Stimulated activated CD8-positive, alpha-beta memory T cell treated with anti-CD3 and anti-CD28 coated beads, Interleukin-12 subunit alpha, Interleukin-12 subunit beta, amount 100 ng/mL, for 1 hour (primary cell): ENCODE measurements at regions not wholly inside any gene's neighbourhood (a gene's known extent, or its start where the extent isn't known, plus 50 kb on each side); places are given as distances from the start of the nearest gene placed in this dataset.

Experiments
- DNase-seq: peaks from one replicate; pipeline ENCODE4 v3.0.0-alpha.2; 2020; ENCODE audit warnings: low read depth

GRCh38 chr18:70500748-70501147, 211.9 kb downstream of the SOCS6 start:
- no peak for DNase-seq

- DNase-seq, result no peak
Measured at GRCh38 chr18:70499218-70499691, 210.4 kb downstream of the SOCS6 start.

GRCh38 chr18:70496353-70497294, 207.8 kb downstream of the SOCS6 start:
- no peak for DNase-seq

DNA sequence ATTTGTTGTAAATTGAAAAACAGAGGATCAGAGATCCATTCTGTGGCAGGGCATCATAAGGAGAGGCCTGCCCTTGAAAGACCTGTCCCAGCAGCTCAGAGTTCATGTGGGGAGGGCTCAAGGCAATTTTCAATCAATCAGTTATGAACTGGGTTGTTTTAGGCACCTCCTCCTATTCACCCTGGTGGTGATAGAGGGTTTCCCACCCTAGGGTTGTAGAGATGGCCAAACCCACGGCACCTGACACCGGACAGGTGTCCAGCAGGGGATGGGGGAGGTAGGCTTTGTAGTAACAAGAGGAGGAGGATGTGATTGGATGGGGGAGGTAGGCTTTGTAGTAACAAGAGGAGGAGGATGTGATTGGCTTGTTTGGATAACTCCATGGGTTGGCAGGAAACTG, 205.7 kb downstream of the SOCS6 start:
- DNase-seq, result no peak

DNA sequence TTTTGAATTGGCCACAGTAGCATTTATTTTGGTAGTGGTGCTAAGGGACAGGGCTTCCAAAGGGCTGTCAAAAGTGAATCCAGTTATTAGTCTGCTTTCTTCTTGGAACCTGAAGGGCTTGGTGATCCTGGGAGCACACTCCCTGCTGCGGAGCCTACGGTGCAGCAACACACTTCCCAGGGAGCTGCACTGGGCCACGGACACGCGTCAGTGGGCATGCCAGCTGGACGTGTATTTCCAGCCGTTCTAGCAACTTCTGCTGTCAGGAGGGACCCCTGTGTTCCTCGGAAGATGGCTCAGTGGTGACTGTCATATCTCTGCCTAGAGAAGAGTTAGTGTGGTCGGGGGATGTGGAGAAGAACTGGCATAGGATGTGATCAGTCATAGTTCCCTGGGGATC, 204.6 kb downstream of the SOCS6 start:
- no peak for DNase-seq

- peak; percentile 36 for DNase-seq
Measured at GRCh38 chr18:70491734-70492348, 203.0 kb downstream of the SOCS6 start.

DNA sequence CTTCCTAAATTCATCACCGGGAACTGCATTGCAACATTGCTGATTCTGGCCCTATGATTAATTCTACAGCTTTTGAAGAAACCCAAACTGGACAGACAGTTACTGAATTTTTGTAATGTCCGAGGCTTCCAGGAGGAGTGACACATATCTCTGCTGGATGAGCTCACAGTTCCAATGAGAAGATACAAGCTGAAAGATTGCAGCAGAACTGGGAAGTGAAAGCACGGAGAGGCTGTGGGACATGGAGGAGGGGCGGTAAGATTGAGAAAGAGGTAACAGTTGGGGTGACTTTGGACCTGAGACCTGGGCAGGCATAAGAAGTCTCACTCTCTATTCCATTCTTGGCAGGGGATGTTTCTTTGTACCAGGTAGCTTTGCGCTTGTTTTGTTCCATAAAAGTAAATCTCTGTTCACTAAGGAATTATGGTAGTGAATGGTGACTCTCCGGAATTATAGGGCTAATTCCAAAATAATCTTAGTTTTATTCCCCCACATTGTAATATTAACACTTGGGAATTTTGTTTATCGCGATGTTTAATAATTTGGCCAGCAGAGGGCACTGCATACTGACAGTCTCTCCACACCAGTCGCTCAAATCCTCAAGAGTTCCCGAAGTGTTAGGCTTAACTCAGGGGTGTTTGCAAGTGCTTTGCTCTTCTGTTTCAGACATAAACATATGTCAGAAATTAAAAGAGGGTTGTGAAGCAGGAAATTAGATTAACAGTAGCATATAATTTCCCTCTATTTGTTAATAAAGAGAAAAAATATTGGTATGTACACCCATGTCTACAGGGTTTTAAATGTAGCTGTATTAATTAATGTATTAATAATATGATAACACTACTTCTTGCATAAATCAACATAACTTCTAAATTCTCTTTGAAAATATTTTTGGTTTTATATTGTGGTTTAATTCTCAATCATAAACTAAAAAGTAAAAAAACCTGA, 201.4 kb downstream of the SOCS6 start:
- peak; percentile 11 for DNase-seq

GRCh38 chr18:70489571-70489970, 200.7 kb downstream of the SOCS6 start:
- no peak for DNase-seq

GRCh38 chr18:70469916-70470315, 181.1 kb downstream of the SOCS6 start:
- no peak for DNase-seq

DNA sequence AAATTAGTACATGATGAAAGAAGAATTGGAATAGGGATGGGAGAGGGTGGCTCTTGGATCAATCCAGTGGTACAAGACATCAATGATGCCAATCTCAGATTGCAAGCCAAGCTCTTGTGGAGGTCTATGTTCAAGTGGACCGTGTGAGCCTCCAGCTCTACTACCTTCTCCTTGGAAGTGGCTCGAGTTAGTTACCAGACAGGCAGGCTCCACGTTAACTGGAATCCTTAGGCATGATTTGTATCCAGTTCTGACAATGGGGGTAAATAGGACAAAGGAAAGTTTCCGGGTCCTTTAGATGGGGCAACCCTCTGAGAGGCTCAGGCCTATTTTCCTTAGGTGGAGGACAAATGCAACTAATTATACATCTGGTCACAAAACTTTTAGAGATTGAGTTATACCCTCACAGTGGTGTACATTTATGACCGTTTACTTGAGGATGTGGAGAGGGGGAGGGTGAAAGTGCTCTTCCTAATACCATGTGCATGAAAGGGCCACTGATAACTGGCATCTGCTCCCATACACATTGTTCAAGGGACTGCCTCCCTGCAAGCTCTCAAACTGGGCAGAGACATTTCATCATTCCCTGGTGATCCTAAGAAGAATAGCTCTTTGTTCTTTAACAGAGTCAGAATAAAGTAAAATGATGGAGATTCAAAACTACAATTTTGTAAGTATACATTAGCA, 180.2 kb downstream of the SOCS6 start:
- DNase-seq, result no peak

DNA sequence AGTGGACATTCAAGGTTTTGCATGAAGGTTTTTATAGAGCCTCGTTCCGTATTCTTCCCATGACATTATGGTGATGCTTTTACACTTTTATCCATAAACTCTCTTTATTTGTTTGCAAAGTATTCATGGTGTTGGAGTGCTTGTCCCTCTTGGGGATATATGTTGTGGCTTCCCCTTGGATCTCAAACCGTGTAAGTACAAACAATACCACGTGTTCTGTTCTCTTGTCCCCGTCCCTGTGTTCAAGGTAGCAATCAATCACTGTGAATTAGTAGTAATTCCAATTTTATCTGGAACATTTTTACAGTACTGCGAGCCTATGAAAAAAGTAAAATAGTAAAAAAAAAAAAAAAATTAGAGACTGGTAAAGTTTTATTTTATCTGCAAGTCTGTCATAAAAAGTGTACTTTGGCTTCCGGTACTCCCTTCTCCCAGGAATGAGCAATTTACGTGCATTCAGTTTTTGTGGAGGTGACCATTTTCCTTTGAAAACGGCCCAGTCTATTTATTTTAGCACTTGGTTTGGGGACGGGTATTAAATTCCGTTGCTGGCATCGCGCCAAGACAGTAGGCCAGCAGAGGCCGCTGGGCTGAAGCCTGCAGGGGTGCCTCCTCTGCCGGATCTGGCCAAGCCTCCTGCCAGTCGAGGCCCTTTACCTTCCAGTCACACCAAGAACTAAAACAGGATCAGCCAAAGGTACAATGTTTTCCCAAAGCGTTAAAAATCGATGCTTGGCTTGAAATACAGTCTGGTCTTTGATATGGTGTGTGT, 175.7 kb downstream of the SOCS6 start:
- no peak for DNase-seq

DNA sequence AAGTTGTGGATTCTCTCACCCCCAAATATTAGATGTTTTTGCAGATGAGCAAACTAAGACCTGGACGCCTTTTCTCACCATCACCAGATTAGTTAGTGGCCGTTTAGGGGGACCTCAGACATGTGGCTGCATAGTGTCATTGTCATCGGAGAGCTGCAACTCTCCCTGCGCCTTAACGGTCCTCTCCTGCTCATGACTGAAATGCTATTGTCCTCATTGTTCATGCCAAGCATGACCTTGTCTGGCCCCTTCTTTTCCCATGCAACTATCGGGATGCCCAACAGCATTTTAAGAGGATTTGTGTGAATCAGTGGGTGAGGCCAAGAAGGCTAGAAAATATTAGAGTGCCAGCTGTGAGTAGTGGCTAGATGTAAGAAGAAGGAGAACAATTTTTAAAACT, 174.2 kb downstream of the SOCS6 start:
- DNase-seq, result no peak

- no peak for DNase-seq
Measured at GRCh38 chr18:70462078-70462439, 173.2 kb downstream of the SOCS6 start.

DNA sequence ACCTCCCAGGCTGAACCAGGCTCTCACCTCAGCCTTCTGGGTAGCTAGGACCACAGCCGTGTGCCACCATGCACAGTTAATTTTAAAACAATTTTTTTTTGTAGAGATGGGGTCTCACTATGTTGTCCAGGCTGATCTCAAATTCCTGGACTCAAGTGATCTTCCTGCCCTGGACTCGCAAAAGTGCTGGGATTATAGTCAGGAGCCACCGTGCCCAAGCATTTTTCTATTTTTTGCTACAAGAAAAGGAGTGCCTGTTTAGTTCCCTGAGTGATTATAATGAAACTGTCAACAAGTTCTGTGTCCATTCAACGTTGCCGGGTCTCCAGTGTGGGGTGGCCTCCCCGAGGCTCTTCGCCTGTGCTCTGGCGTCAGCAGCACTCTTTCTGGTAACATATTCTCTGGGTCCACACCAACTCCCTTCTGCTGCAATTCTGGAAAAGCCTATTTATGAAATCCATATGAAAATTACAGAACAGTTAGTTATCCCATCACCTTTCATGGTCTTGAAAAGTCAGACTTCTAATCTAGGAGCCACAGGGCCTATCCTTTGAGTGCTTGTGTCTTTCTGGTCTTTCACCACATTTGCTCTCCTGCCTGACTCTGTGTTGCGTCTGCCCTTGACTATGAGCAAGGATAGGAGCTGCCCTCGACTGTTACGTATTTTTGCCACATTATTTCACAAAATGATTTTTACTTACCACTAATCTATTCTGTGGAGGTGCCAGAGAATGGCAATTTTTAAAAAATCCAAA, 172.7 kb downstream of the SOCS6 start:
- no peak for DNase-seq

- no peak for DNase-seq
Measured at GRCh38 chr18:70459731-70460130, 170.9 kb downstream of the SOCS6 start.

DNA sequence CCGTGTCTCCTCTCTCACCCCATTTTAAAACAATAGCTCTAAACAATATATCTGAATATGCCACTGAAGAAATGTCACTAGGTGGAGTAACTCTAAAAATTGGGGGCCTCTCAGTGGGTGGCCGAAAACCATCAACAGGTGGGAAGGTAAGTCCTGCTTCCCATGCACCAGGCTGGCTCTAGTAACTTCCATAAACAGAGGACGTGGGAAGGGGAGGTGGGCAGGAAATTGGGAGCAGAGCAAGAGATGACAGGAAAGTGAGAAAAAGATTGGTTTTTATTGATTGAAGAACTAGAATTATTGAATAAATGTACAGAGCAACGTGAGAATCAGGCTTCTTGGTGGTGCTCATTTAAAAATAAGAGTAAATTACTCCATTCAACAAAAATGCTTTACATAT, 170.4 kb downstream of the SOCS6 start:
- DNase-seq, result no peak

GRCh38 chr18:70457788-70458187, 168.9 kb downstream of the SOCS6 start:
- DNase-seq, result no peak

DNA sequence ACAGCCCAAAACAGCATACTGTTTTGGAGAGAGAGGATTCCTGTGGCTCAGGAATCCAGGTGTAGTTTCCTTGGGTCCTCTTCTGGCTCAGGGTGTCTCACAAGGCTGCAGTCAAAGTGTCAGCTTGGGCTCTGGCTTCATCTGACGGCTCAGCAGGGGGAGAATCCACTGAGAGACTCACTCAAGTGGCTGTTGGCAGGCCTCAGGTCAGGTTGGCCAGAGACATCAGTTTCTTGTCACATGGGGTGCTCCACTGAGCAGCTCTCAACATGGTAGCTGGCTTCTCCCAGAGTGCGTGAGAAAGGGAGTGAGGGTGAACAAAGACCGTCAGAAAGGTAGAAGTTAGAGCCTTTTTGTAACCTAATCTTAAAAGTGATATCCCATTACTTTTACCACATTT, 168.4 kb downstream of the SOCS6 start:
- DNase-seq, result no peak

GRCh38 chr18:70456376-70456775, 167.5 kb downstream of the SOCS6 start:
- DNase-seq, result no peak

GRCh38 chr18:70455731-70456130, 166.9 kb downstream of the SOCS6 start:
- DNase-seq, result no peak
